ENCODE measurements at regions not wholly inside any gene's neighbourhood (a gene's known extent, or its start where the extent isn't known, plus 50 kb on each side); places are given as distances from the start of the nearest gene placed in this dataset.

GRCh38 chr2:236809716-236810115 is 240.1 kb downstream of the ACKR3 start:
- no peak for DNase-seq (ENCODE audit: extremely low spot score)
- no peak for TF ChIP-seq ARNT (IDR thresholded peaks at IDR 0.05)
- no peak for TF ChIP-seq PKNOX1 (IDR thresholded peaks at IDR 0.05)
- no peak for TF ChIP-seq ZNF384 (IDR thresholded peaks at IDR 0.05)
- no peak for TF ChIP-seq NFRKB (IDR thresholded peaks at IDR 0.05)
- TF ChIP-seq TARDBP (IDR thresholded peaks at IDR 0.05), result no peak
- TF ChIP-seq SUZ12 (IDR thresholded peaks at IDR 0.05), result no peak
- no peak for TF ChIP-seq LEF1 (IDR thresholded peaks at IDR 0.05; ENCODE audit: borderline replicate concordance)
- TF ChIP-seq FOXM1 (IDR thresholded peaks at IDR 0.05; ENCODE audit: borderline replicate concordance), result no peak
- no peak for TF ChIP-seq ELF4 (IDR thresholded peaks at IDR 0.05)
- TF ChIP-seq FOXA1 (IDR thresholded peaks at IDR 0.05), result no peak
- no peak for TF ChIP-seq CTBP1 (IDR thresholded peaks at IDR 0.05; ENCODE audit: borderline replicate concordance)
- TF ChIP-seq SP1 (IDR thresholded peaks at IDR 0.05), result no peak
- no peak for TF ChIP-seq FOXK2 (IDR thresholded peaks at IDR 0.05)
- no peak for TF ChIP-seq BHLHE40 (IDR thresholded peaks at IDR 0.05; ENCODE audit: borderline replicate concordance)
- no peak for TF ChIP-seq L3MBTL2 (conservative IDR thresholded peaks at IDR 0.05)
- no peak for TF ChIP-seq HDGF (IDR thresholded peaks at IDR 0.05; ENCODE audit: borderline replicate concordance)
- ChIA-PET CTCF (no interaction called here), POLR2A (no interaction called here)

GRCh38 chr2:236811062-236811656 is 241.5 kb downstream of the ACKR3 start:
- no peak for TF ChIP-seq NFRKB (IDR thresholded peaks at IDR 0.05)
- POLR2A ChIA-PET, result no interaction called here
- no peak for DNase-seq (ENCODE audit: extremely low spot score)
- CTCF ChIA-PET, result no interaction called here

- DNase-seq (ENCODE audit: extremely low spot score), result no peak
- ChIA-PET CTCF (no interaction called here), POLR2A (no interaction called here)
- TF ChIP-seq SP1 (IDR thresholded peaks at IDR 0.05), result no peak
These were observed 244.1 kb downstream of the ACKR3 start for GRCh38 chr2:236813766-236814165.

- TF ChIP-seq L3MBTL2 (conservative IDR thresholded peaks at IDR 0.05) (no peak), TARDBP (IDR thresholded peaks at IDR 0.05) (no peak), ELF4 (IDR thresholded peaks at IDR 0.05) (no peak), PKNOX1 (IDR thresholded peaks at IDR 0.05) (no peak), FOXA1 (IDR thresholded peaks at IDR 0.05) (no peak), ARNT (IDR thresholded peaks at IDR 0.05) (no peak), NFRKB (IDR thresholded peaks at IDR 0.05) (no peak), HDGF (IDR thresholded peaks at IDR 0.05; ENCODE audit: borderline replicate concordance) (no peak), FOXM1 (IDR thresholded peaks at IDR 0.05; ENCODE audit: borderline replicate concordance) (no peak), BHLHE40 (IDR thresholded peaks at IDR 0.05; ENCODE audit: borderline replicate concordance) (no peak), LEF1 (IDR thresholded peaks at IDR 0.05; ENCODE audit: borderline replicate concordance) (no peak), SUZ12 (IDR thresholded peaks at IDR 0.05) (no peak), CTBP1 (IDR thresholded peaks at IDR 0.05; ENCODE audit: borderline replicate concordance) (no peak), ZNF384 (IDR thresholded peaks at IDR 0.05) (no peak), SP1 (IDR thresholded peaks at IDR 0.05) (no peak), FOXK2 (IDR thresholded peaks at IDR 0.05) (no peak)
- no peak for DNase-seq (ENCODE audit: extremely low spot score)
- ChIA-PET POLR2A (no interaction called here), CTCF (no interaction called here)
These were observed 245.0 kb downstream of the ACKR3 start for GRCh38 chr2:236814593-236814992.

- TF ChIP-seq PKNOX1 (IDR thresholded peaks at IDR 0.05) (no peak), LEF1 (IDR thresholded peaks at IDR 0.05; ENCODE audit: borderline replicate concordance) (no peak), ELF4 (IDR thresholded peaks at IDR 0.05) (no peak), FOXM1 (IDR thresholded peaks at IDR 0.05; ENCODE audit: borderline replicate concordance) (no peak), NFRKB (IDR thresholded peaks at IDR 0.05) (no peak), ARNT (IDR thresholded peaks at IDR 0.05) (no peak), L3MBTL2 (conservative IDR thresholded peaks at IDR 0.05) (no peak), CTBP1 (IDR thresholded peaks at IDR 0.05; ENCODE audit: borderline replicate concordance) (no peak), HDGF (IDR thresholded peaks at IDR 0.05; ENCODE audit: borderline replicate concordance) (no peak), FOXK2 (IDR thresholded peaks at IDR 0.05) (no peak), SUZ12 (IDR thresholded peaks at IDR 0.05) (no peak), FOXA1 (IDR thresholded peaks at IDR 0.05) (no peak), SP1 (IDR thresholded peaks at IDR 0.05) (no peak), ZNF384 (IDR thresholded peaks at IDR 0.05) (no peak), BHLHE40 (IDR thresholded peaks at IDR 0.05; ENCODE audit: borderline replicate concordance) (no peak), TARDBP (IDR thresholded peaks at IDR 0.05) (no peak)
- CTCF ChIA-PET, result no interaction called here
These were observed 246.1 kb downstream of the ACKR3 start for GRCh38 chr2:236815746-236816145.

GRCh38 chr2:236816197-236817170 is 246.9 kb downstream of the ACKR3 start:
- ChIA-PET CTCF (no interaction called here), POLR2A (no interaction called here)
- no peak for DNase-seq (ENCODE audit: extremely low spot score)
- no peak for TF ChIP-seq PKNOX1 (IDR thresholded peaks at IDR 0.05)
- no peak for TF ChIP-seq FOXK2 (IDR thresholded peaks at IDR 0.05)
- no peak for TF ChIP-seq ARNT (IDR thresholded peaks at IDR 0.05)
- TF ChIP-seq LEF1 (IDR thresholded peaks at IDR 0.05; ENCODE audit: borderline replicate concordance), result no peak
- no peak for TF ChIP-seq NFRKB (IDR thresholded peaks at IDR 0.05)
- TF ChIP-seq SUZ12 (IDR thresholded peaks at IDR 0.05), result no peak
- TF ChIP-seq BHLHE40 (IDR thresholded peaks at IDR 0.05; ENCODE audit: borderline replicate concordance), result no peak
- no peak for TF ChIP-seq FOXM1 (IDR thresholded peaks at IDR 0.05; ENCODE audit: borderline replicate concordance)
- TF ChIP-seq ZNF384 (IDR thresholded peaks at IDR 0.05), result no peak
- no peak for TF ChIP-seq HDGF (IDR thresholded peaks at IDR 0.05; ENCODE audit: borderline replicate concordance)
- no peak for TF ChIP-seq L3MBTL2 (conservative IDR thresholded peaks at IDR 0.05)
- no peak for TF ChIP-seq SP1 (IDR thresholded peaks at IDR 0.05)
- no peak for TF ChIP-seq TARDBP (IDR thresholded peaks at IDR 0.05)
- TF ChIP-seq ELF4 (IDR thresholded peaks at IDR 0.05), result no peak
- no peak for TF ChIP-seq FOXA1 (IDR thresholded peaks at IDR 0.05)
- no peak for TF ChIP-seq CTBP1 (IDR thresholded peaks at IDR 0.05; ENCODE audit: borderline replicate concordance)

More at GRCh38 chr2:236815746-236816145, 246.1 kb downstream of the ACKR3 start:
- POLR2A ChIA-PET, result no interaction called here
- DNase-seq (ENCODE audit: extremely low spot score), result no peak

Measured in HEK293T (cell line).